ENCODE measurements at regions not wholly inside any gene's neighbourhood (a gene's known extent, or its start where the extent isn't known, plus 50 kb on each side); places are given as distances from the start of the nearest gene placed in this dataset.

GRCh38 chr14:22040781-22041125 lies 367.1 kb upstream of the OR4E1 start:
- no peak for TF ChIP-seq NFIC (IDR thresholded peaks at IDR 0.05)
- TF ChIP-seq ZBTB7A (IDR thresholded peaks at IDR 0.05; ENCODE audit: low read depth) = no peak
- no peak for TF ChIP-seq EP300 (IDR thresholded peaks at IDR 0.05; ENCODE audit: borderline replicate concordance)
- TF ChIP-seq REST (IDR thresholded peaks at IDR 0.05; ENCODE audit: low read depth) = no peak
- TF ChIP-seq MAX (IDR thresholded peaks at IDR 0.05) = no peak
- TF ChIP-seq CEBPB (IDR thresholded peaks at IDR 0.05) = no peak
